Adrenal gland (tissue), 9 donors: ENCODE measurements at regions not wholly inside any gene's neighbourhood (a gene's known extent, or its start where the extent isn't known, plus 50 kb on each side); places are given as distances from the start of the nearest gene placed in this dataset.
"Not testable (repeated sequence)": the region's sequence is repeated elsewhere in the genome, so short reads cannot be mapped to it uniquely, and the experiment has no call there.

Experiments
- DNase-seq, 7 donors: peaks; one replicate each; pipeline ENCODE4 v3.0.0-alpha.2; 2019 to 2020
- H3K27ac ChIP-seq, 5 donors: fragments of 200-600 bp; sonication (generic) in 4 of 5; 1 replicate in 3 of 5; 2 replicates in 2 of 5; pipeline versions ENCODE4 v1.5.1 to v1.8.0; 2016 to 2020; ENCODE audit warnings: mild to moderate bottlenecking in 1 of 5
- H3K27me3 ChIP-seq: fragments of 200-600 bp; 2 replicates; pipeline ENCODE4 v1.8.0; 2021
- H3K36me3 ChIP-seq, 2 donors: fragments of 200-600 bp; replicated peaks in 1 of 2; 1 replicate in 1 of 2; 2 replicates in 1 of 2; pipeline versions ENCODE4 v1.5.1 to v1.8.0; 2018 to 2022
- H3K4me1 ChIP-seq, 2 donors: fragments of 200-600 bp; replicated peaks in 1 of 2; 1 replicate in 1 of 2; 2 replicates in 1 of 2; pipeline versions ENCODE4 v1.5.1 to v1.8.0; 2018 to 2021
- H3K4me3 ChIP-seq, 4 donors: fragments of 200-600 bp; sonication (generic) in 3 of 4; one replicate each; pipeline ENCODE4 v1.5.1; 2016 to 2018
- H3K9me3 ChIP-seq, 3 donors: fragments of 200-600 bp; sonication (generic) in 1 of 3; replicated peaks in 1 of 3; 1 replicate in 2 of 3; 2 replicates in 1 of 3; pipeline versions ENCODE4 v1.5.1 to v1.8.0; 2016 to 2021
- CTCF ChIP-seq, 6 experiments: fragments of 450-650 bp in 4 of 6; fragments of 200-600 bp in 2 of 6; sonication (generic) in 1 of 6; IDR thresholded peaks; 1 replicate in 5 of 6; 2 replicates in 1 of 6; pipeline versions ENCODE4 v1.5.1 to v1.8.0; 2016 to 2021; ENCODE audit warnings: antibody characterized with exemption in 6 of 6, mild to moderate bottlenecking in 2 of 6, moderate library complexity in 1 of 6
- POLR2A ChIP-seq, 2 donors: fragments of 450-650 bp; IDR thresholded peaks; one replicate each; pipeline ENCODE4 v1.6.1; 2017; ENCODE audit warnings: antibody characterized with exemption in 2 of 2, mild to moderate bottlenecking in 2 of 2, moderate library complexity in 1 of 2
- WGBS, 4 donors: extraction: QIAGEN DNeasy Blood & Tissue Kit in 2 of 4; methylation state at CpG; one replicate each; pipeline versions ENCODE4 v1.1.5 to v1.1.7; 2013 to 2017; 5-methylcytosine and 5-hydroxymethylcytosine counted together
- intact Hi-C, 2 donors: fragments of 100-400 bp; cut with DNase I; formaldehyde crosslinking; loops; one replicate each; pipeline versions ENCODE4 v1.14.1 to v1.15.0; 2022 to 2023
- donor health status: healthy with polysubstance abuse.
- donor health status: Bipolar disorder and iron deficiency.
- donor health status: DM: yes; HTN: yes; CAD: no.
- donor health status: DM: no; HTN: no; CAD: no.
- donor health status: DM: no; HTN: no; CAD: no.

DNA sequence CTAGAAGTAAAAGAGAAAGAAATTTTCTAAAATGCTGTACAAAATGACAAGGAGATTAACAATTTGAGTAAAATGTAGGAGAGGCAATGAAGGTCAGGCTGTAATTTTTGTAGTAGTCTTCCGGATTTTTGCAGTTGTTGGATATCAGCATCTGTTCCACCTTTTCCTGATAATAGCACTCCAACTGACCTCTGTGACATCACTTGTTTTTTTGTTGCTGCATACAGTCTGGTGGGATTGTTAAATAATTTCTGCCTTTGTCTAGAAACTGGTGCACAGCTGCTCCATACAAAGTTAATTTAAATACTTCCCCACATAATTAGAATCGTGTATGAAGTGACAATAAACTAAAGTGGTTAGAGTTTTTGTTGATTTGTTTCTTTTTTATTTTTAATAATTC lies 731.4 kb downstream of the PLOD2 start:
- no peak for TF ChIP-seq CTCF (IDR thresholded peaks at IDR 0.05)
- TF ChIP-seq POLR2A (IDR thresholded peaks at IDR 0.05), result no peak
- intact Hi-C loops, result no loop called here
- Histone ChIP-seq H3K4me1 (no peaks in the 10 kb centered on the region), H3K36me3 (no peaks in the 10 kb centered on the region), H3K9me3 (peaks cover 0 to 9% (median 0%) of the 10 kb centered on the region in 3 donors), H3K4me3 (no peak overlapping the region), H3K27ac (no peak overlapping the region), H3K27me3 (no peaks in the 10 kb centered on the region)
- no peak for DNase-seq
- WGBS, 4 donors, result 33 to 38% (median 35%) methylated on average over 2 of the region's 2 CpGs

- H3K36me3 ChIP-seq, result no peaks in the 10 kb centered on the region
- DNase-seq, result no peak
- H3K27me3 ChIP-seq, result no peaks in the 10 kb centered on the region
- intact Hi-C loops, result no loop called here
- 81 to 91% (median 86%) methylated on average over 3 of the region's 3 CpGs for WGBS, 4 donors
- H3K27ac ChIP-seq, result no peak overlapping the region
- H3K9me3 ChIP-seq, result peaks cover 0 to 4% (median 0%) of the 10 kb centered on the region in 3 donors
- H3K4me3 ChIP-seq, result no peak overlapping the region
- no peaks in the 10 kb centered on the region for H3K4me1 ChIP-seq
- TF ChIP-seq POLR2A (IDR thresholded peaks at IDR 0.05) (no peak), CTCF (IDR thresholded peaks at IDR 0.05) (no peak)
Observed at GRCh38 chr3:145448436-145448835, 712.5 kb downstream of the PLOD2 start.

GRCh38 chr3:145450018-145450682 lies 710.8 kb downstream of the PLOD2 start:
- Histone ChIP-seq H3K27ac (no peak overlapping the region), H3K9me3 (peaks cover 0 to 4% (median 0%) of the 10 kb centered on the region in 3 donors), H3K36me3 (no peaks in the 10 kb centered on the region), H3K4me3 (no peak overlapping the region), H3K27me3 (no peaks in the 10 kb centered on the region), H3K4me1 (no peaks in the 10 kb centered on the region)
- no peak for DNase-seq
- intact Hi-C loops, result no loop called here
- TF ChIP-seq CTCF (IDR thresholded peaks at IDR 0.05), result no peak
- TF ChIP-seq POLR2A (IDR thresholded peaks at IDR 0.05), result no peak

GRCh38 chr3:145457825-145458552 lies 703.0 kb downstream of the PLOD2 start:
- H3K27me3 ChIP-seq, result no peaks in the 10 kb centered on the region
- WGBS, 4 donors, result 59 to 69% (median 69%) methylated on average over 6 of the region's 6 CpGs
- H3K4me3 ChIP-seq, result no peak overlapping the region
- H3K9me3 ChIP-seq, result no peaks in the 10 kb centered on the region
- intact Hi-C loops, result no loop called here
- TF ChIP-seq CTCF (IDR thresholded peaks at IDR 0.05), result no peak
- TF ChIP-seq POLR2A (IDR thresholded peaks at IDR 0.05), result no peak
- H3K27ac ChIP-seq, result no peak overlapping the region
- H3K36me3 ChIP-seq, result no peaks in the 10 kb centered on the region
- H3K4me1 ChIP-seq, result no peaks in the 10 kb centered on the region
- DNase-seq, result no peak

- WGBS, 4 donors, result 89 to 100% (median 100%) methylated on average over 1 of the region's 1 CpG; no CpG with 5 or more reads in 1 of the 4 donors
- intact Hi-C loops, H3K4me3 ChIP-seq, H3K9me3 ChIP-seq, DNase-seq, H3K27me3 ChIP-seq, H3K36me3 ChIP-seq, H3K27ac ChIP-seq, H3K4me1 ChIP-seq: not testable (repeated sequence)
Observed at GRCh38 chr3:145459681-145460080, 701.3 kb downstream of the PLOD2 start.
